ENCODE measurements at regions not wholly inside any gene's neighbourhood (a gene's known extent, or its start where the extent isn't known, plus 50 kb on each side); places are given as distances from the start of the nearest gene placed in this dataset.

DNA sequence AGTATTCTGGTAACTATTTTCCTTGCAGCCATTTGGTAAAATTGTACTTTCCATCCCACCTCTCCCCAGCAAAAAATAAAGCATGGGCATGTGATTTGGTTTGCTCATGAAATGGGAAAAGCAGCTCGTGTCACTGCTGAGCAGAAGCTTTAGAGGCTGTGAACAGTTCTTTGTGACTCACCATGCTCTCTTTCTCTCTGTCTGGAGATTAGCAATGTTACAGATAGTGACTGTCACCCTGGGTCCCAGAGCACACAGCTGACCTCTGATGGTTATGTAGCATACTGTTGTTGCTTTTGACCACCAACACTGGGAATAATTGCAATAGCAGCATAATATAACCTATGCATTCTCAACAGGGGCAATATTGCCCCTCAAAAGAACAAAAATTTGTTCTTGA, 70.6 kb downstream of the RGS2 start:
- TF ChIP-seq EP300 (conservative IDR thresholded peaks at IDR 0.05; ENCODE audit: poor library complexity, severe bottlenecking) (no peak), POLR2AphosphoS5 (IDR thresholded peaks at IDR 0.05) (no peak), TAF1 (IDR thresholded peaks at IDR 0.05; ENCODE audit: low read depth) (no peak), RAD21 (conservative IDR thresholded peaks at IDR 0.05) (no peak), EZH2 (IDR thresholded peaks at IDR 0.05; ENCODE audit: borderline replicate concordance, insufficient read depth, low read length, poor library complexity, severe bottlenecking) (no peak), MXI1 (conservative IDR thresholded peaks at IDR 0.05; ENCODE audit: poor library complexity, severe bottlenecking) (no peak)
- TF ChIP-seq, protein P1, sequence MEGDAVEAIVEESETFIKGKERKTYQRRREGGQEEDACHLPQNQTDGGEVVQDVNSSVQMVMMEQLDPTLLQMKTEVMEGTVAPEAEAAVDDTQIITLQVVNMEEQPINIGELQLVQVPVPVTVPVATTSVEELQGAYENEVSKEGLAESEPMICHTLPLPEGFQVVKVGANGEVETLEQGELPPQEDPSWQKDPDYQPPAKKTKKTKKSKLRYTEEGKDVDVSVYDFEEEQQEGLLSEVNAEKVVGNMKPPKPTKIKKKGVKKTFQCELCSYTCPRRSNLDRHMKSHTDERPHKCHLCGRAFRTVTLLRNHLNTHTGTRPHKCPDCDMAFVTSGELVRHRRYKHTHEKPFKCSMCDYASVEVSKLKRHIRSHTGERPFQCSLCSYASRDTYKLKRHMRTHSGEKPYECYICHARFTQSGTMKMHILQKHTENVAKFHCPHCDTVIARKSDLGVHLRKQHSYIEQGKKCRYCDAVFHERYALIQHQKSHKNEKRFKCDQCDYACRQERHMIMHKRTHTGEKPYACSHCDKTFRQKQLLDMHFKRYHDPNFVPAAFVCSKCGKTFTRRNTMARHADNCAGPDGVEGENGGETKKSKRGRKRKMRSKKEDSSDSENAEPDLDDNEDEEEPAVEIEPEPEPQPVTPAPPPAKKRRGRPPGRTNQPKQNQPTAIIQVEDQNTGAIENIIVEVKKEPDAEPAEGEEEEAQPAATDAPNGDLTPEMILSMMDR (IDR thresholded peaks at IDR 0.05; ENCODE audit: poor library complexity, severe bottlenecking) = no peak
- TF ChIP-seq, protein P2, sequence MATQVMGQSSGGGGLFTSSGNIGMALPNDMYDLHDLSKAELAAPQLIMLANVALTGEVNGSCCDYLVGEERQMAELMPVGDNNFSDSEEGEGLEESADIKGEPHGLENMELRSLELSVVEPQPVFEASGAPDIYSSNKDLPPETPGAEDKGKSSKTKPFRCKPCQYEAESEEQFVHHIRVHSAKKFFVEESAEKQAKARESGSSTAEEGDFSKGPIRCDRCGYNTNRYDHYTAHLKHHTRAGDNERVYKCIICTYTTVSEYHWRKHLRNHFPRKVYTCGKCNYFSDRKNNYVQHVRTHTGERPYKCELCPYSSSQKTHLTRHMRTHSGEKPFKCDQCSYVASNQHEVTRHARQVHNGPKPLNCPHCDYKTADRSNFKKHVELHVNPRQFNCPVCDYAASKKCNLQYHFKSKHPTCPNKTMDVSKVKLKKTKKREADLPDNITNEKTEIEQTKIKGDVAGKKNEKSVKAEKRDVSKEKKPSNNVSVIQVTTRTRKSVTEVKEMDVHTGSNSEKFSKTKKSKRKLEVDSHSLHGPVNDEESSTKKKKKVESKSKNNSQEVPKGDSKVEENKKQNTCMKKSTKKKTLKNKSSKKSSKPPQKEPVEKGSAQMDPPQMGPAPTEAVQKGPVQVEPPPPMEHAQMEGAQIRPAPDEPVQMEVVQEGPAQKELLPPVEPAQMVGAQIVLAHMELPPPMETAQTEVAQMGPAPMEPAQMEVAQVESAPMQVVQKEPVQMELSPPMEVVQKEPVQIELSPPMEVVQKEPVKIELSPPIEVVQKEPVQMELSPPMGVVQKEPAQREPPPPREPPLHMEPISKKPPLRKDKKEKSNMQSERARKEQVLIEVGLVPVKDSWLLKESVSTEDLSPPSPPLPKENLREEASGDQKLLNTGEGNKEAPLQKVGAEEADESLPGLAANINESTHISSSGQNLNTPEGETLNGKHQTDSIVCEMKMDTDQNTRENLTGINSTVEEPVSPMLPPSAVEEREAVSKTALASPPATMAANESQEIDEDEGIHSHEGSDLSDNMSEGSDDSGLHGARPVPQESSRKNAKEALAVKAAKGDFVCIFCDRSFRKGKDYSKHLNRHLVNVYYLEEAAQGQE (IDR thresholded peaks at IDR 0.05; ENCODE audit: borderline replicate concordance) = no peak
